ENCODE measurements at regions not wholly inside any gene's neighbourhood (a gene's known extent, or its start where the extent isn't known, plus 50 kb on each side); places are given as distances from the start of the nearest gene placed in this dataset.

DNA sequence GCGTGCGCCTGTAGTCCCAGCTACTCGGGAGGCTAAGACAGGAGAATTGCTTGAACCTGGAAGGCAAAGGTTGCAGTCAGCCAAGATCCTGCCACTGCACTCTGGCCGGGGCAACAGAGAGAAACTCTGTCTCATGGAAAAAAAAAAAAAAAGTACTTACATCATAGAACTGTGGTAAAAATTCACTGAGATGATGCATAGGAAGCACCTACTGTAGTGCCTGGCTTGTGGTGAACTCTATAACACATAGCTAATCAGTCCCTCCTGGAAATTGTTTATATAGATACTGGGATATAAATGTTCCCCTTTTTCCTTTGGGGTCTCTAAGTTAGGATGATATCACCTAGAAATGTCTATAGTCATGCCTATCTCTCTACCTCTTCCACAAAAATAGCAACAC is 89.7 kb upstream of the CPM start:
- BruUV-seq (replicated peaks), result no TSS peak
- CTCF ChIA-PET, result no interaction called here
- no peak overlapping the region for H3K27ac ChIP-seq

DNA sequence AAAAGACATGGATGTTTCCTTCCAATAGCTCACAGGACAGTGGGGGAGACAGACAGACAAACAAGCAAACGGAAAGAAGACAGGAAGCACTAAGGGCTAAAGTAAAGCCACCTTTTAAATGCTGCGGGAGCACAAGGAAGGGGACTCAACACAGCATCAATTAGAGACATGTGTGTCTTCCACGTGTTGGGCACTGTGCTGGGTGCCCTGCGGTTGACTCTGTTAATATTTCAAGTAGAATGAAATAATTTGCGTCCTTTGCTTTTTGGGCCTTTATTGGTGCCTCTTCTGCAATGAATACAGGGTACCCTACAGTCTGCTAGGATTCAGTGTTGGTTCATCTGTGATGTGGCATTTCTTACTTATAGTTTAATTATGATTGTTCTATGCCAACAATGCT is 90.9 kb upstream of the CPM start:
- no TSS peak for BruUV-seq (replicated peaks)
- intact Hi-C loops (cut with micrococcal nuclease; ENCODE audit: unreplicated experiment), result no loop called here
- ChIA-PET POLR2A (ENCODE audit: unreplicated experiment) (interaction anchor here (0.5 to 0.6 kb wide), 2 partner anchors 28 to 1989 kb away, joined by 3 to 4 read pairs; no protein-coding TSS in a partner anchor), CTCF (no interaction called here)
- H3F3A ChIP-seq (ENCODE audit: insufficient read depth, low read depth), result peaks cover 16% of the 10 kb centered on the region; the same call in 1 of the 2 replicates
- no peaks in the 10 kb centered on the region for H3K9me2 ChIP-seq (ENCODE audit: insufficient read depth)
- H3K36me3 ChIP-seq (ENCODE audit: low read depth), result no peaks in the 10 kb centered on the region
- H4K20me1 ChIP-seq (ENCODE audit: insufficient read depth), result no peaks in the 10 kb centered on the region
- no peak overlapping the region for H2AFZ ChIP-seq
- no peaks in the 10 kb centered on the region for H3K27me3 ChIP-seq (ENCODE audit: insufficient read depth, low read depth)
- no peaks in the 10 kb centered on the region for H3K9me3 ChIP-seq (ENCODE audit: insufficient read depth, low read depth)
- DNase-seq, result no peak
- peaks cover 28% of the 10 kb centered on the region for H3K4me1 ChIP-seq (replicated peaks; ENCODE audit: insufficient read depth)
- no peaks in the 10 kb centered on the region for H3K79me2 ChIP-seq (ENCODE audit: low read depth)
- peak overlapping the region; percentile 79; the same call in 1 of the 2 replicates for H3K27ac ChIP-seq
- no peak overlapping the region for H3K4me3 ChIP-seq
- H3K4me2 ChIP-seq, result peak overlapping the region; percentile 87
- TF ChIP-seq, protein P1, sequence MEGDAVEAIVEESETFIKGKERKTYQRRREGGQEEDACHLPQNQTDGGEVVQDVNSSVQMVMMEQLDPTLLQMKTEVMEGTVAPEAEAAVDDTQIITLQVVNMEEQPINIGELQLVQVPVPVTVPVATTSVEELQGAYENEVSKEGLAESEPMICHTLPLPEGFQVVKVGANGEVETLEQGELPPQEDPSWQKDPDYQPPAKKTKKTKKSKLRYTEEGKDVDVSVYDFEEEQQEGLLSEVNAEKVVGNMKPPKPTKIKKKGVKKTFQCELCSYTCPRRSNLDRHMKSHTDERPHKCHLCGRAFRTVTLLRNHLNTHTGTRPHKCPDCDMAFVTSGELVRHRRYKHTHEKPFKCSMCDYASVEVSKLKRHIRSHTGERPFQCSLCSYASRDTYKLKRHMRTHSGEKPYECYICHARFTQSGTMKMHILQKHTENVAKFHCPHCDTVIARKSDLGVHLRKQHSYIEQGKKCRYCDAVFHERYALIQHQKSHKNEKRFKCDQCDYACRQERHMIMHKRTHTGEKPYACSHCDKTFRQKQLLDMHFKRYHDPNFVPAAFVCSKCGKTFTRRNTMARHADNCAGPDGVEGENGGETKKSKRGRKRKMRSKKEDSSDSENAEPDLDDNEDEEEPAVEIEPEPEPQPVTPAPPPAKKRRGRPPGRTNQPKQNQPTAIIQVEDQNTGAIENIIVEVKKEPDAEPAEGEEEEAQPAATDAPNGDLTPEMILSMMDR (conservative IDR thresholded peaks at IDR 0.05), result no peak
- TF ChIP-seq EZH2 (IDR thresholded peaks at IDR 0.05; ENCODE audit: low read depth), result no peak

More for the DNA sequence above, 89.7 kb upstream of the CPM start:
- no peaks in the 10 kb centered on the region for H3K36me3 ChIP-seq (ENCODE audit: low read depth)
- POLR2A ChIA-PET (ENCODE audit: unreplicated experiment), result interaction anchor here (0.6 kb wide), 1 partner anchor 55 kb away, joined by 6 read pairs; no protein-coding TSS in a partner anchor
- no peak overlapping the region for H2AFZ ChIP-seq
- H3F3A ChIP-seq (ENCODE audit: insufficient read depth, low read depth), result peaks cover 16% of the 10 kb centered on the region; the same call in 1 of the 2 replicates
- H3K4me3 ChIP-seq, result no peak overlapping the region
- DNase-seq, result no peak
- intact Hi-C loops (cut with micrococcal nuclease; ENCODE audit: unreplicated experiment), result no loop called here
- peaks cover 27% of the 10 kb centered on the region for H3K4me1 ChIP-seq (replicated peaks; ENCODE audit: insufficient read depth)
- H3K4me2 ChIP-seq, result no peak overlapping the region
- TF ChIP-seq EZH2 (IDR thresholded peaks at IDR 0.05; ENCODE audit: low read depth), result no peak
- TF ChIP-seq, protein P1 (conservative IDR thresholded peaks at IDR 0.05), result no peak
- H3K9me2 ChIP-seq (ENCODE audit: insufficient read depth), result no peaks in the 10 kb centered on the region
- no peaks in the 10 kb centered on the region for H3K79me2 ChIP-seq (ENCODE audit: low read depth)
- H3K27me3 ChIP-seq (ENCODE audit: insufficient read depth, low read depth), result no peaks in the 10 kb centered on the region
- H3K9me3 ChIP-seq (ENCODE audit: insufficient read depth, low read depth), result no peaks in the 10 kb centered on the region
- no peaks in the 10 kb centered on the region for H4K20me1 ChIP-seq (ENCODE audit: insufficient read depth)

DNA sequence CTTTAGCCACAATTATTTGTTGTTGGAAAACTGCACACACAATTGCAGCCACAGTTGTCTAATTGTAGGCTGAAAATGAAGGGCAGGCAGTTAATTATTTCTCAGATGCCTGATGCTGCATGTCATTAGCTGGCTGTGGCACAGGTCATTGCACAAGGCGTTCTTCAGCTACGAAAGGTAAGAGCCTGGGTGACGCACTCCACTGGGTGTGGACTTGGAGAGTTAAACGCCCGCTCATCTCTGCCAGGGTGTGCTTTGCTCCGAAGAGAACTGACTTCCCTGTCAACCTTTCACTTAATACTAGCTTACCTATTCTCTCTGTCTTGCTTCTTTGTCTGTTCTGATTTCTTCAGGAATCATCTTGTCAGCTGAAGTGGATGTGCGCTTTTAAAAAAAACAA is 91.4 kb upstream of the CPM start:
- CTCF ChIA-PET, result no interaction called here
- BruUV-seq (replicated peaks), result no TSS peak
- Histone ChIP-seq H3K4me2 (peak overlapping the region; percentile 87), H3K4me3 (peak overlapping the region; percentile 47), H3K4me1 (replicated peaks; ENCODE audit: insufficient read depth) (peaks cover 28% of the 10 kb centered on the region), H3F3A (ENCODE audit: insufficient read depth, low read depth) (peaks cover 16% of the 10 kb centered on the region; the same call in 1 of the 2 replicates), H2AFZ (peak overlapping the region; percentile 66), H3K36me3 (ENCODE audit: low read depth) (no peaks in the 10 kb centered on the region), H4K20me1 (ENCODE audit: insufficient read depth) (no peaks in the 10 kb centered on the region), H3K27ac (peak overlapping the region; percentile 79), H3K79me2 (ENCODE audit: low read depth) (no peaks in the 10 kb centered on the region), H3K9me2 (ENCODE audit: insufficient read depth) (no peaks in the 10 kb centered on the region), H3K9me3 (ENCODE audit: insufficient read depth, low read depth) (no peaks in the 10 kb centered on the region), H3K27me3 (ENCODE audit: insufficient read depth, low read depth) (no peaks in the 10 kb centered on the region)
- peak; percentile 68 to 91 for DNase-seq
- TF ChIP-seq, protein P1 (conservative IDR thresholded peaks at IDR 0.05), result no peak
- no peak for TF ChIP-seq EZH2 (IDR thresholded peaks at IDR 0.05; ENCODE audit: low read depth)
- intact Hi-C loops (cut with micrococcal nuclease; ENCODE audit: unreplicated experiment), result no loop called here
- POLR2A ChIA-PET (ENCODE audit: unreplicated experiment), result interaction anchor here (0.5 to 0.7 kb wide), 4 partner anchors 28 to 1990 kb away, joined by 3 to 5 read pairs (median 4); no protein-coding TSS in a partner anchor

Measured in PC-9 (cell line).